ENCODE measurements at regions not wholly inside any gene's neighbourhood (a gene's known extent, or its start where the extent isn't known, plus 50 kb on each side); places are given as distances from the start of the nearest gene placed in this dataset.

DNA sequence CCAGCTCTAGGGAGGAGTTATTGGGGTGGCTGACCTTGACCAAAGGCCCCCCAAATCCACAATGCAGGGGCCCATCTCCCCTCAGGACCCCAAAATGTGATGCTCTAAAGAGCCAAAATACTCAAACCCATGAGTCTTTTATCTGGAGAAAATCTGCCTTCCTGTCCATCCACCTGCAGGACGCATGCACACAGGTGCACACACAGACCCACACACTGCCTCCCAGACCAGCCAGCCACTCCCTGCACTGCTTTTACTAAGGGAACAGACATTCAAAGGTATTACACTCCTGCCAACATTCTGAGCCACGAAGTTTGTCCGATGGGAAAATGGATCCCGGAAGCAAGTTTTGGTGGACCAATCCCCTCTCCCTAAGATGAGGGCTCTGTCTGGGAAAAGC, 76.1 kb upstream of the CDH5 start:
- no peak for DNase-seq (ENCODE audit: extremely low read depth, low read depth)

DNA sequence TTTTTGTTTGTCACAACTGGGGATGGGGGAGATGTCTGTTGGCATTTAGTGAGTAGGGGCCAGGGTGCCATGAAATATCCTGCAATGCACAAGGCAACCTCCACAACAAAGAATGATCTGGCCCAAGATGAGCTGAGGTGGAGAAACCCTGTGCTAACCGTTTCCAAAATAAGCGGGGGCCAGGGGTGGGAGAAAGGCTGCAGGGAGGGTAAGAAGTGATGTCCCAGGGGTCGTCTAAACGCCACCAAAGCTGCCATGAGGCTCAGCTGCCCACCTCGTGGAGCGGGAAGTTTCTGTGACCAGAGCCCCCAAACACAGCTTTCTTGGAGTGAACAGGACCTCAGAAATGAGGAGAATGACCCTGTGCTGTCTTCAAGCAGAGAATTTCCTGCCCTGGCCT, 76.5 kb upstream of the CDH5 start:
- DNase-seq (ENCODE audit: extremely low read depth, low read depth) = no peak

DNA sequence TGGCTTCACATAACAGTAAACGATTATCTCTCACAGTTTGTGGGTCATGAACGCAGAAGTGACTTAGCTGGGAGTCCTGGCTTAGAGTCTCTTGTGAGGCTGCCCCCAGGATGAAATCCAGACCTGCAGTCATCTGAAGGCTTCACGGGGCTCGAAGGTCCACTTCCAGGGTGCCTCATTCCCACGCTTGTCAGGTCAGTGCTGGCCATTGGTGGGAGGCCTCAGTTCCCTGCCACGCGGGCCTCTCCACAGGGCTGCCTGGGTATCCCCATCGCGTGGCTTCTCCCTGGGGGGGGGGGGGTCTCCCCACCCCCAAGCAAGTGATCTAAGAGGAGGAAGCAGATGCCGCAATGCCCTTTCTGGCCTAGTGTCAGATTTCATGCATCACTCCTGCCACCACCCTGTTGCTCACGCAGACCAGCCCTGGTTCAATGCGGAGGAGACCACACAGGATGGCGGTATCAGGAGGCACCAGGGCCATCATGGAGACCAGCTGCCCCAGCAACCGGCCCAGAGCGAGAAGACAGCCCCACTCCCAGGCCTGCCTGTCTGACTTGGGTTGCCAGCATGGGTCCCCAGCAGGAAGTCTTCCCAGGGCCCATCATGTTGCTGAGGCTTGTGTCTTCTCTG, 77.3 kb upstream of the CDH5 start:
- no peak for DNase-seq (ENCODE audit: extremely low read depth, low read depth)

DNA sequence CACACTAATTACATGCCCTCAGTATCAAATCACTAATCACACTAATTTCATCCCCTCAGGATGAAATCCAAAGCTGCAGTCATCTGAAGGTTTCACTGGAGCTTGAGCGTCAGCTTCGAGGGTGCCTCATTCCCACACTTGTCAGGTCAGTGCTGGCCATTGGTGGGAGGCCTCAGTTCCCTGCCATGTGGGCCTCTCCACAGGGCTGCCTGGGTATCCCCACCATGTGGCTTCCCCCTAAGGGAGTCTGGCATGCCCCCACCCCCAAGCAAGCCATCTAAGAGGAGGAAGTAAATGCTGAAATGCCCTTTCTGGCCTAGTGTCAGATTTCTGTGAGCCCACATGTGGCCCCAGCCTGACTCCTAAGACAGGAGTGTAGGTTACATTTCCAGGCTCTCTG, 78.6 kb upstream of the CDH5 start:
- DNase-seq (ENCODE audit: extremely low read depth, low read depth) = no peak

DNA sequence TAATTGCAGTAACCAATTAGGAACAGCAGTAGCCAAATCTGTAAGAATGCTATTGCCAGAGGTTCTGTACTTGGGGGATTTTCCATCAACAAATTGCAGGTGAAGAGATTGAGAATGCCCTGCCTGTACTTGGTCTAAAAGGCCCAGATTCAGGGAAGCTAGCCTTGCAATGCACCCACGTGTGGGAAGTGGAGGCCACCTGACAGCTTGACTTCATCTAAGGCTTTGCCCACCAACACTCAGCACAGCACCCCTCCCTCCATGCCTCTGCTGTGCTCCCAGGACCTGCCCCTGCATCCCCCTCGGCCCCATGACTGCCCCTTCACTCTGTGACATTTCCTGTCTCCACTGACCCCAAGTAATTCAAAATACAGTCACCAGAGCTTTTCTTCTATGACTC, 79.1 kb upstream of the CDH5 start:
- DNase-seq (ENCODE audit: extremely low read depth, low read depth) = no peak

DNA sequence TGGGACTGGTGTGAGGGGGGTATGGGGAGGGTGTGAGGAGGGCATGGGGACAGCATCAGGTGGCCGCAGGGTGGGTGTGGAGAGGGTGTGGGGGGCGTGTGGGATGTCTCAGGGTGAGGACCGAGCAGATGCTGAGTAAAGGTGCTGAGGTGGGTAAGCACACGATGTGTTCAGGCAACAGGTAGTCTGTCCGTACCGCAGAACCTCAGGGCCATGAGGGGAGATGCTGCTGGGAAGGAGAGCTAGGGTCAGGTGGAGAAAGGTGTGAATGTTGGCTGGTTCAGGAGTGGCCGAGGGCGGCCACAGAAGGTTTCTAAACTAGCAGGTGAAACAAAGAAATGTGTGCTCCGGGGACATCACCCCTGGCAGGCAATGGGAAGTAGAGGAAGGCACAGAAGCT, 80.0 kb upstream of the CDH5 start:
- no peak for DNase-seq (ENCODE audit: extremely low read depth, low read depth)

DNA sequence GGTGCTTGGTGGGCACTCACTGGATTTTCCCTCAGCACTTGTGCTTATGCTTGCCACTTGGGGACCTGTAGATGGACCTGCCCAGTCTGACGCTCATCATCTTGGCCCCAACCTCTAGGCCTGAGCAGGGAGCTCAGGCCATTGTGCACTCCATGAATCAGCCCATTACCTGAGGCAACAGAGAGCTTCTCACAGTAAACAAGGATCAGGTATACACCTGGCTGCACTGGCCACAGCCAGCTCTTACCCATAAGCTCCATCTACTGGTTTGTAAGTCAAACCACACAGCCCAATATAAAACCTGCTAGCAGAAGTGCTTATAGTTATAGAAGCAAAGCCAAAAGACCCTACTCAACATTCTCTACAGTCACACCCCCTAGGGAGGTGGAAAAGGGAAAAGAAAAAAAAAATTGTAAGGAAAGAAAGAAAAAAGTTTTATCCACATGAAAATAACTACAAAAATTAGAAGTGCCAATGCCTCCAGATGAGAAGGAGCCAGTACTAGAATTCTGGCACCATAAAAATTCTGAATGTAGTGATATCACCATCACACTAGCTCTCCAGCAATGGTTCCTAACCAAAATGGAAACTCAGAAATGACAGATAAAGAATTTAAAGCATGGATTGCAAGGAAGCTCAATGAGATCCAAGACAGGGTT, 87.8 kb upstream of the CDH5 start:
- DNase-seq (ENCODE audit: extremely low read depth, low read depth) = no peak

DNA sequence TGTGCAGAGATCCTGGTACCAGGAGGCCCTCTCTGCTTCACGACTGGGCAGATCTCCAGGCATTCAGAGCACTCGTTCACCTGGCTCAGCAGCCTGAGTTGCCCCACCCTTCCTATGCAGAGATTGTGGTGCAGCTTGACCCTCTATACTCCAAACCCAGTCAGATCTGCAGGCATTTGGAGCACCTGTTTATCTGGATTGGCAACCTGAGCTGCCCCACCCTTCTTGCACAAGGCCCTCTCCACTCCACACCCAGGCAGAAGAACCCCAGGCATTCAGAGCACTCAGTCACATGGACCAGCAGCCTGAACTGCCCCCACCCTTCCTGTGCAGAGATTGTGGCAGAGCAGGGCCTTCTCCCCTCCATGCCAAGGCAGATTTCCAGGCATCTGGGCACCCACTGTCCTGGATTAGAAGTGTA, 88.4 kb upstream of the CDH5 start:
- no peak for DNase-seq (ENCODE audit: extremely low read depth, low read depth)

DNA sequence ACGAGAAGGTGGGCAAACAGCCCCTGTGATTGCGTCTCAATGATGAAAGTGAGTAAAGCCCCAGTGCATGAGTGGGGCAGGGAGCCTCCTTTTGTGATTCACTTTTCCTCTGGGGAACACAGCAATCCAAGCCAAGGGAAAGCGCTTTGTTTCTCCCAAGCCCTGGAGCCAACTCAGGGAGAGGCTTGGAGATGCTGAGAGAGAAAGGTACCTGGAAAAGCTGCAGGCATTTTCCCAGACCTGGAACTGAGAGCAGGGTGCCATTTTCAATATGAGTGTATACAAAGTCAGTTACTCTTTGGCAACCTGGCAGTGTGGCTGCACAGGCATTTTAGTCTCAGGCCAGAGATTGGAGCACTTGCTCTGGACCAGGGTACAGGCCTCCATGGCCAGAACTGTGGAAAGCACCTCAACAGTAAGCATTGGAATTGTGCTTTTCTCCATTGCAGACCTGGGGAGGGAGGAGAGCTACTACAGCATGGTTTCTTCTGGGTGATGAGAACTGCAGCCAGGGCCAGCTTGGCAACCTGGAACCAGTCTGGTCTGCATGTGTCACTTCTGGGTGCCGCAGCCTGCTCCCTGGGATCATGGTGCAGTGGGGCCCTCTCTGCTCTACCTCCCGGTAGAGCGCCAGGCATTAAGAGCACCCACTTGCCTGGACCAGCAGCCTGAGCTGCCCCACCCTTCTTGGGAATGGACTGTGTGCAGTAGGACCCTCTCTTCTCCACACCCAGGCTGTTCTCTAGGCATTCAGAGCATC, 89.0 kb upstream of the CDH5 start:
- DNase-seq (ENCODE audit: extremely low read depth, low read depth) = no peak

DNA sequence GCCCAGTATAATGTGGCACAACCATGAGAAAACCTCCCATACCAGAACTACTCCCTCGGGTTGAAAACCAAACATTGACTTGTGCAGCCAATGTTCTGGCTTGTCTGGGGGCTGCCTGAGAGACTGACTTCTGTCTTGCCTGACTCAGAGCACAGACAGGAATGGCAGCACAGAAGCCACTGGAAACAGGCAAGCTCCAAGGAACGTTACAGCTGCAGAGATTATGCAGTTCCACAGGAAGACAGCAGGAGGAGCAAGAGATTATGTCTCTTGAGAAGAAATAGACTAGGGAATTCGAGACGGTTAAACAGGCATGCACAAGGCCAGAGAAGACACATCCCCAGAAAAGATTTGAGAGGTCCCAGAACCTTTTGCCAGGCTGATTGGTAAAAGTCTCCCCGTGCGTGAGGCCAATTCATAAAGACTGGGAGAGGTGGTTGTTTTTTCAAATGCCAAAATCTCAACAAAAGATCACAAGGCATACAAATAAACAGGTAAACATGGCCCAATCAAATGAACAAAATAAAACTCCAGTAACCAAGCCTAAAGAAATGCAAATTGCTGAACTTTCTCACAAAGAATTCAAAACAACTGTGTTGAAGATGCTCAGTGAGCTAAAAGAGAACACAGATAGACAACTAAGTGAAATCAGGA, 90.6 kb upstream of the CDH5 start:
- peak; percentile 71 for DNase-seq (ENCODE audit: extremely low read depth, low read depth)

DNA sequence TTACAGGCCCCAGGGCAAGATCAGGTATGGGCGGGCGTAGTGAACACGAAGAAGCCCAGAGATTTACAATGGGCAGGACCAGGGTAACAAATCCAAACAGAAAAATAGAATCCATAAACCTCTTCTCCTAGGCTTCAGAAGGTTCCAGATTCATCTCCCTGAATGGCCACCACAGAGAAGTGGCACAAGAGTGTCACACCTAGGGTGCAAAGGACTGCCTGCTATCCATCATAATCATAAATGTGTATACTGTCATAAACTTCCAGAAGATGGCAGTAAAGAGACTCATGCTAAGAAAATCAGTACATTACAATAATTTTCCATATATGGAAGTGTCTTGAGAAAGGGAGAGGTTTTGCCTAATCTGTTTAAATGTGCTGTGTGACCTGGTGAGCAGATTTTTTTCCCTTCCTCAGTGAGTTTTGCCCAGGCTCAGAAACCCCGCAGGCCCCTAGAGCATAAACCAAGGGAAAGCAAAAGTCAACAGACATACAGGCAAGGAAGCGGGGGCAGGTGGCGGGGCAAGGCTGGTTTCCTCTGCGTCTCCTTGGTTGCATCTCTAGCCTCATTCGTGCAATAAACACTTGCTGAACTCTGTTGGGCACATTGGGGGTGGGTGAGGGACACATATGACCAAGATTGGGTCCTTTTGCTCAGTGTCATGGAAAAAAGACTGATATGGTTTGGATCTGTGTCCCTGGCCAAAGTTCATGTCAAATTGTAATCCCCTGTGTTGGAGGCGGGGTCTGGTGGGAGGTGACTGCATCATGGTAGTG, 92.0 kb upstream of the CDH5 start:
- peak; percentile 47 for DNase-seq (ENCODE audit: extremely low read depth, low read depth)

DNA sequence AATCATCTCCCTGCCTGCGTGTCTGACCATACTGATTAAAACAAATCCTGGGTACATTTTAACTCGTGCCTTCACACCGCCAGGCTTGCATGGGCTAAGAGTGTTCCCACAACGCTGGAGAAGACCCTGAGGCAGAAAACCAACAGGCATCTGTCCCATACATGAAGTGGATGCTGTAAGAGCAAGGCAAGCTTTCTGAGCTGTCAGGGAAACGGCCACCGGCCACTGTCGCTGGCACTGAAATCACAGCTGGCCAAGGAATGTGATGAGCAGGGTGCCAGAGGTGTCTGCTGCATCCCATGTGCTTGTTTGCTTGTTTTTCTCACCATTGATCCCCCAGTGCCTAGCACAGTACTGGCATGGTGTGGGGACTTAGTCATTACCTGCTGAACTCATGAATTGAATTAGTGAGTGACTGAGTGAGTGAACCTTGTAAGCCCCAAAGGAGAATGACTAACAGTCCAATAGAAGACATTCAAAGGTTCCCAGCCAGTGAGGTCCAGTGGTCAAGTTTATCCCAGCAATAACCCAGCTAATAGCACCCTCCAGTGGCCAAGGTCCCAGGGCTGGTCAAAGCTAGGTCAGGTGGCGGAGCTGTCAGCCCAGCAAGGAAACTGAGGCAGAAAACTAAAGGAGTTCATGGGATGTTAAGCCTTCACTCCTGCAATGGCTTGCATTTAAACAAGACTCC, 92.7 kb upstream of the CDH5 start:
- peak; percentile 59 for DNase-seq (ENCODE audit: extremely low read depth, low read depth)

DNA sequence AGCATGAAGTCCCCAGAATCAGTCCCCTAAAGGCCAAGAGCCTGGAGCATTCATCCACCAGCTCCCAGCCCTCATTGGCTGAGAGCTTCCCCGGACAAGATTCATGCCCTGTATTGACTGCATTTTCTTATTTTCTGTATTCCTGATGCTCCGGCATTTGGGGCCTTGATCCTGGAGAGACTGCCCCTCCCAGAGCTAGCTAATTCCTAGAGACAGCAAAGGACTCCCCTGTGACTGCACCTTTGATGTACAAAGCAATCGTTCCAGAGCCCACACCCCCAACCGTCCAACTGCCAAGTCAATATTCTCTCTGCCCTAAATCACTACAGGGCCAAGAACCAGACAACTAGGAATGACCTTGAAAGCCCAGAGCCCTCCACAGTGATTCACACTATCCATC, 93.4 kb upstream of the CDH5 start:
- DNase-seq (ENCODE audit: extremely low read depth, low read depth) = no peak

DNA sequence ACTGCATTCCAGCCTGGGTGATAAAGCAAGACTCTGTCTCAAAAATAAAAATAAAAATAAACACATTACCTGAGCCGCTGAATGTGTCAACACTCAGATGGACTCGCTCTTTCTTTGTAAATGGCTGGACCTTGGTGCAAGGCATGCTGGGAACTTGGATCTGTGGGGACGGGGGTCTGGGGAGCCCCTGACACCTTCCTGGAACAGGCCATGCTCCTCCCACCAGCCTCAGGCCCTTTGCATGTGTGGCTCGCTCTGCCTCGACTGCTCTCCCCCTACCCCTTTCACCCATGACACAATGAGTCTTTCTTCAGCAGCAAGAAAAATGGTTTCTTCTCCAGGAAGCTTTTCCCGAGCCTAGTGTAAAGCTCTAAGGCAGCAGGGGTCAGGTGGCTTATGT, 94.0 kb upstream of the CDH5 start:
- no peak for DNase-seq (ENCODE audit: extremely low read depth, low read depth)

DNA sequence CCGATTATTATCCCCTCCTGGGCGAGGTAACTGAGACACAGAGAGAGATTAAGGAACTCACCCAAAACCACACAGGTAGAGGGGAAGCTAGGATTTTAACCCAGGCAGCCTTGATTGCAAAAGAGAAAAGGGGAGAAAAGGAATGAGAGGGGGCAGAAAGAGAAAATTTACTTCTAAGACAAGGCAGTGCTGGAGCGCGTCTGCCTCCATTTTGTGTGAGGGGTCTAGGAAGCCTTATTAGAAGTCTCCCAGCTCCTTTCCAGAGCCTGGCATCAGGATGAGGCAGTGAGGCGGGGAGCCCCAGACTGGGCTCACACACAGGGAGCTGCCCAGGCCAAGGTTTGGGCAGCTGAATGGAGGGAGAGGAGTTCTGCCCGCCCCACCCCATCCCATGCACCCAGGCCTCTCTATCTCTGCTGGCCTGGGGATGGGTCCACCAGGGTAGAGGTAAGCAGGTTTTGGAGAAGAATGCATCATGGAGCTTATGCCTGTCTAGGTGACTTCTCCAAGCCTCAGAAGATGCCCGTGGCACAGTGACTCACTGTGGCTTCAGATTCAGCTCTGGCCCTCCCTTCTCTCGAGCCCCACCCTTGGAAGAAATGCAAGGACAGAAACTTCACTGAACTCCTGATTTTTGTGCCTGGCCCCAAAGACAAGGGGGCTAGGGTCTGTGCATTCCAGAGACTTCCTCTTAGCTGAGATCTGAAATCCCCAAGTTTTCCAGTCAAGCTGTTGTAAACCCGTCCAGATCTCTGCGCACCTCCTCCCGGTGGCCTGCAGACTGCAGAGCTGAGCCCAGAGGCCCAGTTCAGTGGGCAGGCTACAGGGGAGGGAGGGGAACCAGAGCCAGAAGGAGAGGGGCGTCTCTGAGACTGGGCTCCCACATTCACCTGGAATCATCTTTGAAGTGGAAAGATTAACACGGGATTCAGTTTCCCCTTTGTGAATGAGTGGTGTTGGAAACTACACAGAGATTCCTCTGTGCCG, 95.1 kb upstream of the CDH5 start:
- no peak for DNase-seq (ENCODE audit: extremely low read depth, low read depth)

DNA sequence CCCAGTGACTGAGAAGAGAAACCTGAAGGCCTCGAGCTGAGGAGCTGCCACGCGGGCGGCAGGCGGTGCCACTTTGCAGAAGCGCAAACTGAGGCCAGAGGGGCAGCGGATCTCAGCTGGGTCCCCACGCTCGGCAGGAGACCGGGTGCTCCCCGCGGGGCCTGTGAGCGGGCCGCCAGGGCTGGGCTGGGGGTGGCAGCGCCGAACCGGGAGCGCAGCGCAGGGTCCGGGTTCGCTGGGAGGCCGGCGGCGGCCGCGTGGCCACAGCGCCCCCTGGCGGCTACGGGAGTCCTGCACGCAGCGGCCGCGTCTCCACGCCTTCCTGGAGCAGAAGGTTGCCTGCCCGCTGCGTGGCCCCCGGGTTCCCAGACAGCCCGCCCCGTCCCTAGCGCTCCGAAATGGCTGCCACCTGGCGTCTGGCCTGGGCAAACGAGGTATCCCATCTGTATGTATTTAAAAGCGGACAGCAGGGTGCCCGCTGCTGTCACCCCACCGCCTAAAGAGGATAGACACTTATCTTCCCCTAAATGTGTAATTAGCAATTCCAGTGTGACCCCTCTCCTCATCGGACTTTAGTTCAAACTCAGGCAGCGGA, 96.1 kb upstream of the CDH5 start:
- peak; percentile 79 for DNase-seq (ENCODE audit: extremely low read depth, low read depth)

DNA sequence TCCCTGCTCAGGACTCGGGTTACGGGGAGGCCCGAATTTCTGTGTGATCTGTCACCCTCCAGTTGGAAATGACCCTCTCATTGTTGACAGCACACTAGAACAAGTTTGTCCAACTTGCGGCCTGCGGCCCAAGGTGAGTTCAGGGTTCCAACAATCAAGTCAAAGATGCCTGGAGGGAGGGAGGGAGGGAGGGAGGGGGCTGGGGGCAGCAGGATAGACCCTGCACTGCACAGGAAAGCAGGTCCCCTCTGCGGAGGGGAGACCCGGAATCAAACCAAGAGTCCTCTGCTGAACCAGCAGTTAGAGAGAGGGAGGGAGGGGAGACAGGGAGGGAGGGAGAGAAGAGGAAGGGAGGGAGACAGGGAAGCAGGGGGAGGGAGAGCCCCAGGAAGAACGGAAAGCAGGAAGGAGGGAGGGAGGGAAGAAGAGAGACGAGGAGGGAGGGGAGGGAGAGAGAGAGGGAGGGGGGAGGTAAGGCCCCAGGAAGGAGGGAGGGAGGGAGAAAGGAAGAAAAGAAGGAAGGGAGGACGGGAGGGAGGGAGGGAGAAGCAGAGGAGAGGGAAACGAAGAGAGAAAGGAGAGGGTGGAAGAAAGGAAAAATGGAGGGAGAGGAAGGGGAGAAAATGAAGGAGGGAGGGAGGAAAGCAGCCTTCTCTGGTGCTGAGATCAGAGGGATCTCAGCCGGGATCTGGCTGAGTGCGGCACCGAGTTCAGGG, 96.7 kb upstream of the CDH5 start:
- no peak for DNase-seq (ENCODE audit: extremely low read depth, low read depth)

Data from NCI-H460 (cell line).